Esophagus muscularis mucosa (tissue), 4 donors: ENCODE measurements at regions not wholly inside any gene's neighbourhood (a gene's known extent, or its start where the extent isn't known, plus 50 kb on each side); places are given as distances from the start of the nearest gene placed in this dataset.

Source experiments
- DNase-seq: peaks from one replicate; pipeline ENCODE4 v3.0.0-alpha.2; 2017; ENCODE audit errors: extremely low spot score
- H3K27ac ChIP-seq, 4 donors: fragments of 200-600 bp; sonication (generic); replicated peaks in 1 of 4; 1 replicate in 3 of 4; 2 replicates in 1 of 4; pipeline ENCODE4 v1.5.1; 2016 to 2019; ENCODE audit warnings: mild to moderate bottlenecking in 1 of 4
- H3K27me3 ChIP-seq, 4 donors: fragments of 200-600 bp; sonication (generic); one replicate each; pipeline versions ENCODE4 v1.5.1 to v1.6.0; 2016 to 2019
- H3K36me3 ChIP-seq, 4 donors: fragments of 200-600 bp; sonication (generic); one replicate each; pipeline ENCODE4 v1.5.1; 2016 to 2019
- H3K4me1 ChIP-seq, 4 donors: fragments of 200-600 bp; sonication (generic); one replicate each; pipeline ENCODE4 v1.5.1; 2016 to 2019
- H3K4me3 ChIP-seq, 4 donors: fragments of 200-600 bp; sonication (generic); 1 replicate in 2 of 4; 2 replicates in 2 of 4; pipeline ENCODE4 v1.5.1; 2016 to 2019; ENCODE audit warnings: mild to moderate bottlenecking in 4 of 4, moderate library complexity in 1 of 4
- H3K9me3 ChIP-seq, 4 donors: fragments of 200-600 bp; sonication (generic); 1 replicate in 3 of 4; 2 replicates in 1 of 4; pipeline ENCODE4 v1.5.1; 2016 to 2019
- CTCF ChIP-seq, 3 experiments: fragments of 200-600 bp in 2 of 3; fragments of 450-650 bp in 1 of 3; sonication (generic) in 2 of 3; IDR thresholded peaks; one replicate each; pipeline ENCODE4 v1.5.1; 2017 to 2019; ENCODE audit warnings: antibody characterized with exemption in 3 of 3, mild to moderate bottlenecking in 2 of 3, moderate library complexity in 1 of 3
- EP300 ChIP-seq: sonication (generic); formaldehyde crosslinking; IDR thresholded peaks from one replicate; pipeline ENCODE4 v1.6.1; 2017; ENCODE audit warnings: antibody characterized with exemption
- POLR2A ChIP-seq: fragments of 450-650 bp; IDR thresholded peaks from one replicate; pipeline ENCODE4 v1.6.1; 2017; ENCODE audit warnings: antibody characterized with exemption, moderate library complexity, mild to moderate bottlenecking, low read depth
- POLR2AphosphoS5 ChIP-seq, 2 donors: sonication (generic); formaldehyde crosslinking; IDR thresholded peaks; one replicate each; pipeline ENCODE4 v1.6.1; 2017; ENCODE audit warnings: antibody characterized with exemption in 2 of 2
- WGBS: methylation state at CpG from one replicate; pipeline ENCODE4 v1.1.5; 2018; 5-methylcytosine and 5-hydroxymethylcytosine counted together
- intact Hi-C: fragments of 100-400 bp; cut with DNase I; formaldehyde crosslinking; loops from one replicate; pipeline ENCODE4 v1.15.1; 2023

GRCh38 chr13:40069173-40070044 lies 413.9 kb downstream of the COG6 start:
- intact Hi-C loops, result loop anchor here (2.0 to 10.0 kb wide), 4 partner anchors 275 to 613 kb away; partner anchors contain the start of gene FOXO1
- peak overlapping the region in 1 of 4 donors; percentile 23 for H3K27ac ChIP-seq

GRCh38 chr13:40070357-40070756 lies 414.9 kb downstream of the COG6 start:
- 87% methylated on average over 3 of the region's 3 CpGs for WGBS
- intact Hi-C loops, result loop anchor here (5.0 to 10.0 kb wide), 2 partner anchors 274 to 597 kb away; partner anchors contain the start of gene FOXO1
- Histone ChIP-seq H3K27me3 (no peaks in the 10 kb centered on the region), H3K36me3 (no peaks in the 10 kb centered on the region), H3K4me1 (peaks cover 0 to 23% (median 19%) of the 10 kb centered on the region in 4 donors), H3K27ac (peak overlapping the region in 1 of 4 donors; percentile 23), H3K9me3 (no peaks in the 10 kb centered on the region), H3K4me3 (no peak overlapping the region)
- no peak for DNase-seq
- TF ChIP-seq CTCF (IDR thresholded peaks at IDR 0.05), result no peak
- no peak for TF ChIP-seq POLR2AphosphoS5 (IDR thresholded peaks at IDR 0.05)

More at GRCh38 chr13:40069173-40070044, 413.9 kb downstream of the COG6 start:
- H3K4me3 ChIP-seq, result no peak overlapping the region
- TF ChIP-seq POLR2AphosphoS5 (IDR thresholded peaks at IDR 0.05), result peak; percentile 32 to 52
- no peak for TF ChIP-seq EP300
- TF ChIP-seq CTCF (IDR thresholded peaks at IDR 0.05), result peak; percentile 87 to 90 (median 89)
- 37% methylated on average over 11 of the region's 11 CpGs for WGBS
- DNase-seq, result peak; percentile 91
- no peaks in the 10 kb centered on the region for H3K27me3 ChIP-seq
- H3K9me3 ChIP-seq, result no peaks in the 10 kb centered on the region
- peaks cover 0 to 19% (median 16%) of the 10 kb centered on the region in 4 donors for H3K4me1 ChIP-seq
- H3K36me3 ChIP-seq, result no peaks in the 10 kb centered on the region

GRCh38 chr13:40072663-40073120 lies 417.2 kb downstream of the COG6 start:
- no peak for DNase-seq
- intact Hi-C loops, result loop anchor here (5.0 to 10.0 kb wide), 2 partner anchors 272 to 595 kb away; partner anchors contain the start of gene FOXO1
- H3K36me3 ChIP-seq, result no peaks in the 10 kb centered on the region
- peaks cover 0 to 23% (median 19%) of the 10 kb centered on the region in 4 donors for H3K4me1 ChIP-seq
- H3K4me3 ChIP-seq, result no peak overlapping the region
- H3K27ac ChIP-seq, result no peak overlapping the region
- TF ChIP-seq POLR2AphosphoS5 (IDR thresholded peaks at IDR 0.05) (no peak), EP300 (no peak), POLR2A (no peak), CTCF (IDR thresholded peaks at IDR 0.05) (no peak)
- no peaks in the 10 kb centered on the region for H3K27me3 ChIP-seq
- H3K9me3 ChIP-seq, result no peaks in the 10 kb centered on the region
- WGBS, result 98% methylated on average over 4 of the region's 4 CpGs

- Histone ChIP-seq H3K9me3 (no peaks in the 10 kb centered on the region), H3K27ac (peak overlapping the region in 1 of 4 donors; percentile 5), H3K27me3 (no peaks in the 10 kb centered on the region), H3K4me1 (peaks cover 0 to 19% (median 15%) of the 10 kb centered on the region in 4 donors), H3K4me3 (no peak overlapping the region), H3K36me3 (no peaks in the 10 kb centered on the region)
- TF ChIP-seq POLR2A, result no peak
- TF ChIP-seq EP300, result no peak
- no peak for TF ChIP-seq CTCF (IDR thresholded peaks at IDR 0.05)
- TF ChIP-seq POLR2AphosphoS5 (IDR thresholded peaks at IDR 0.05), result no peak
- intact Hi-C loops, result loop anchor here (5.0 to 10.0 kb wide), 2 partner anchors 270 to 593 kb away; partner anchors contain the start of gene FOXO1
- no peak for DNase-seq
- 27% methylated on average over 3 of the region's 3 CpGs for WGBS
These were observed 418.9 kb downstream of the COG6 start for GRCh38 chr13:40074338-40074737.
